GM21576 (cell line): ENCODE measurements at regions not wholly inside any gene's neighbourhood (a gene's known extent, or its start where the extent isn't known, plus 50 kb on each side); places are given as distances from the start of the nearest gene placed in this dataset.

Experiments
- ATAC-seq: cut with Tn5 transposase; IDR thresholded peaks from one replicate; pipeline ENCODE4 v1.9.1; 2021; ENCODE audit warnings: mild to moderate bottlenecking, moderate library complexity; ENCODE audit not compliant: unreplicated experiment

GRCh38 chr1:87437663-87438295, 109.1 kb downstream of the LMO4 start:
- ATAC-seq = peak; percentile 89

GRCh38 chr1:87439821-87440220, 111.1 kb downstream of the LMO4 start:
- no peak for ATAC-seq

DNA sequence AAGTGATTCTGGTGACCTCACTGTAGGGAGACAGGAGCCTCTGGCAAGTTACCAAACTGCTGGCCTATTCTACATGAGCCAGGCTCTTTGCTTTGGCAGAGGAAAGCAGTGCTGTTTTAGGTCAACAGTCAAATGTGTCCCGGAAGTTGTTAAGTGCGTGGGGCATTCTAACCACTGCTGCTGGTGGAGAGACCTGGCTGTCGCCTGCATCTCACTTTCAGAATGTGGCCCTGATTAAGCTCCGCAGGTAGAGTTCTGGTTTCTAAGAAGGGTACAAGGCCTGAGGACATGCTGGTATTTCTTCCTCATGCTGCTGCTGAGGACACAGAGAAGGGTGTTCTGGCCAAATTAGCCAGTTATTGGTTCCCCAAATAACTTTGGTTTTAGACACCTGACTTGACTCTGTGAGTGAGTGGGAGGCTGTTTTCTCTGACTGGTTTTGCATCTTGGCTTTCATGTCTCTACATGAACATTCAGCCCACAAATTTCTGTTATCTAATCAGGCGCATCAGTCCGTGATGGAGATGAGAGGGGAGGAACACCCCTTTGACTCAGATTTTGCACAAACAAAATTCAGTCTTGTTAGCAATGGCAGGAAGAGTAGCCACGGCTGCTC, 120.8 kb downstream of the LMO4 start:
- peak; percentile 88 for ATAC-seq

DNA sequence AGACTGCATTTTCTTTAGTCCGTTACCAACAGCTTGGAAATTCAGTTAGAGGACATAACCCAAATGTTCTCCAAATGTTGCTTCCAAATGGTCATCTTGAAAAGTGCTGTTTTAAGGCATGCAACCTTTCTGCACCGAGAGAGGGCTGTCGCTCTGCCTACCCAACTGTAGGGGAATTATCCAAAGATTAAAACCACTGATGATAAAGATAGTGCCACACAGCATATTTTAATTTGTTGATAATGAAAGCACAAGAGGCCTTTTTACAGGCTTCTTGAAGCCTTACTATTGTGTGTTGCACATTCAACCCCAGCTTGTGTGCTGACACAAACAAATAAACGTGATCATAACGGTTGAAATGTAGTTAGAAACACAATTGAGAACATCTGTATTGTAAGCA, 121.5 kb downstream of the LMO4 start:
- no peak for ATAC-seq

DNA sequence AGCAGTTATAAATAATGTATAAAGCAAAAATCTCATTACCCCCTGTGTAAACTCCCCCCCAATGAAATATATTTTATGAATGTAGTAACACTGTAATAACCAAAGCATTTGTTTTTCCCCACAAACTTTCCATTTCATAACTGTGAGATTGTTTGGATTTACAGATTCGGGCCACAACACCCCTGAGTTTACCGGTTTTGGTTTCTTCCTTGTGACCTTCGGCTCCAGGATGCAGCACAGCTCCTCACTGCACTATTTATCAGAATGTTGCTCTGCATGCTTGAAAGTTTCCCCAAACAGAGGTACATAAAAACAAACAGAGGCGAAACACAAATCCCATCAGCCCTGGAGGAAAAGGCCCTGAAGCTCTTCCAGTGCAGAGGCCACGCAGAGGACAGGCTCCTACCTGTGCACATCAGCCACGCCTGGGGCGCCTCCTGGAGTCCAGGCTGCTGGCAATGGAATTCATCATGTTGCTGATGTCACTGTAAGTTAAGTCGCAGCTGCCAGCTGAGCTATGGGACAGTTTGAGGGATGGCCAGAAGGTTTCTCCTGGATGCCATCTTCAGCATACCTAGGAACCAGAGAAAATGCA, 122.0 kb downstream of the LMO4 start:
- ATAC-seq = no peak

DNA sequence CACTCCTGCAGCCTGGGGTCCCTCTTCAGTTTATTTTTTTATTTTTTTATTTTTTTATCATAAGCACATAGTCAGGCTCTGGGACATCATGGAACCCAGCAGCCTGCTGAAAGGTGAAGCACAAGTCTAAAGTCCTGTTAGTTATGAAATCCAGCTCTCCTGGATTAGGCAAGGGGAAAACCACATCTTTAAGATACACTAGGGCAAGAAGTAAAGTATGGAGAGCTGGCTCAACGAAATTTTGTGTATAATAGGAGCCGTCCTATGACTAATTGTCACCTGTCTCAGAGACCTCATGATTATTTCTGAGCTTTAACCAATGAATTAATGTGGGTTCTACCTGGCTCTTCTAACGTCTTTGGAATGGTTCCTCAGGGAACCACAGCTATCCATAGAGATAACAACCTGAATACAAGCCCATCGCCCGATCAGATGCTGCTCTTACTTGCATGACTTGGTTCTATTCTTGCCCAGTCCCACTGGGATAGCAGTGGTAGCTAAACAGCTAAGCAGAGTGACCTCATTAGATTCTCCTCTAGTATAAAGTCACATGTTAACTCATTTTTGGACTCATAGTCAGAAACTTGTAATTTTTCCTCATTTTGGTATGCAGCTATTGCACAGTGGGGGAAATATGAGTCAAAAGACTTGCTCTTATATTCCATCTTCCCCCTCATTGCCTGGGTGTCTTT, 122.7 kb downstream of the LMO4 start:
- ATAC-seq = no peak

- ATAC-seq = no peak
These were observed 124.0 kb downstream of the LMO4 start for GRCh38 chr1:87452648-87453047.

DNA sequence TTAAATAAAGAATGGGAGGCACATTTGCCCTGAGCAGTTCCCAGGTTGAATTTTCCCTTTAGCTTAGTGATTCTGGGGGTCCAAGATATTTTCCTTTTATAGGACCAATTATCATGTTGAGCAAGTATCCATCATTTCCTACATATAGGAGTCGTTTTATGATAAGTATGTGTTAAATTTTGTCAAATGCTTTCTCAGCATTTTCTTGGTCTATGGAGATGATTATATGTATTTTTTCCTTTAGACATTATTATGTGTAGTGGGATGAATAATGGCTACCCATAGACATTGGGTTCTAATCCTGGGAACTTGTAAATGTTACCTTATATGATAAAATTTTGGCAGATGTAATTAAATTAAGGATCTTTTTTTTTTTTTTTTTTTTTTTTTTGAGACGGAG, 128.7 kb downstream of the LMO4 start:
- ATAC-seq = no peak

GRCh38 chr1:87462894-87463293, 134.2 kb downstream of the LMO4 start:
- no peak for ATAC-seq

GRCh38 chr1:87464022-87464490, 135.4 kb downstream of the LMO4 start:
- peak; percentile 71 for ATAC-seq

DNA sequence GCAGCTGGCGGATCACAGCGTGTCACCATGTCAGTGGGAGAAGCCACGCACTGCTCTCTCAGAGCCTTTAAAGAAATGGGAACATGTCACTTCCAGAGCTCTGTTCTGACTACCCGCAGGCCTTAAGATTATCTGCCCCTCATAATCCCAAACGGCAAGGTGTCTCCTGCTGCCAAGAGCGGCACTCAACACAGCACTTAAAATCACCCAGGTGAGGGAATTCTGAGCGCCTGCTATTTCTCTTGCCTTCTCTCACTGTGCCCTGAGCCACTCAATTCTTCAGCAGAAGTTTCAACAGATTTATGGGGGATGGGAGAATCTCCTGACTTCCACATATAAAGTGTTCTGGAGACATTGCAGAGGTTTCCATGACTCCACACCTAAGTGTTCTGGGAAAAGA, 137.9 kb downstream of the LMO4 start:
- no peak for ATAC-seq

DNA sequence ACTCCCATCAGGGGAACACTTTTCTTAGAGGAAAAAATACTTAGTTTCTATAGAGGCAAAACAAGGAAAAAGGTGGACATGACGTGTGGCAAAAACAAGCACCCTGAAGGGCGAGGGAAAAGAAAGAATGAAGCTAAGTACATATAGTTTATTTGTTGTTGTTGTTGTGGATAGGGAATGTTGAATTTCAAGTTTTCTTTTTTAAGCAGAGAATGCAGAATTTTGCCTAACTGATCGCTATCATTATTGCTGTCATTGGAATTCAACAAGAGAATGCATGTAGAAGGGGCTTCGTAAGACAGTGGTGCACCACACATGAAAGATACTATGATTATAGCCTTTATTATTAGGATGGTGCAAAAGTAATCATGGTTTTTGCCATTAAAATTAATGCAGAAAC, 144.0 kb downstream of the LMO4 start:
- no peak for ATAC-seq

GRCh38 chr1:87473203-87473661, 144.6 kb downstream of the LMO4 start:
- ATAC-seq = no peak

DNA sequence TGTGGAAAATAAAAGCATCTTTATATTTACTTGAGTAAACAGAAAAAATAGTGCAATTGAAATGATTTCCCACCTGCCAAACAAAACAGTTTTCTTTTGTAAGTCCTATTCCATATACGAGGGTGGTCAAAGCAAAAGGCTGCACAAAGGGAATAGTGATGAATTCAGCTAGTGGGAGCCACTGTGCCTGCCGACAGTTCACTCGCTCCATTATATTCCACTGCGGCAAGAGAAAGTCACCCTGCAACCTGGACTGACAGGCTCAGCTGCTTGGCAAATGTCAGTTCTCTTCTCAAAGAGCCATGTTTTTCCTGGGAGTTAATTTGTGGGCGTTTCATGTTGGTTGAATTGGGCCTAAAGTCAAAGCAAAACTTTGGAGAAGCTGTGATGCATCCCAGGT, 145.4 kb downstream of the LMO4 start:
- ATAC-seq = no peak

- ATAC-seq = no peak
These were observed 149.6 kb downstream of the LMO4 start for GRCh38 chr1:87478231-87478630.

DNA sequence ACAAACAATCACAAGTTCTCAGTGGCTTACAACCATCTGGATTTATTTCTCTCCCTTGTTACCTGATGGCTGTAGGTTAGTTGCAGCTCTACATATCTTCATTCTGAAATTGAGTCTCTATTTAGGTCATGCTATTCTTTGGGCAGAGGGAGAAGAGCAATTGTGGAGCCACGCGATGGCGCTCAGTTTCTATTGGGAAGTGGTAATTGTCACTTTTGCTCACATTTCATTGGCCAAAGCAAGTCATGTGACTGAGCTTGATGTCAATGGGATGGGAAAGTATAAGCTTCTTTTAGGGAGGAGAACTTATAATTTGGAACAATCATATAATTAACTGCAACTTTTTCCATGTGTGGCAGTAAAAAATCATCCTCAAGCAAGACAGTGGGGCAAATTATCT, 166.5 kb downstream of the LMO4 start:
- ATAC-seq = no peak

DNA sequence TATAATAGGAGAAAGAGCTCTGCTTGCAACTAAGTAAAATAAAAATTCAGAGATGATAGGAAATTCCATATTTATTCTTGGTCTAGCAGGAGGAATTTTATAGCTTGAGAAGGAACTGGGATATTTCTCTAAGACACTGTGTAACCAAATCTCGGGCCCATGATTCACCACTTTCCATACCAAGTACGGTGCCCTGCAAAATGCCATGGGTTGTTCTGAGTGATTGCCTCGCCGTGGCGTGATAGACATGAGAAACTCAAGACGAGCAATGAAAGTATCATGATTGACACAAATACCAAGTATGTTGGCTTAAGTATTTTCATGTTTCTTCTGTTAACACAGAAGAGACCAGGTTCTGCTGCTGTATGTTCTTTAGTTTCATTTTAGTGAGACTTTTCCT, 167.2 kb downstream of the LMO4 start:
- no peak for ATAC-seq

DNA sequence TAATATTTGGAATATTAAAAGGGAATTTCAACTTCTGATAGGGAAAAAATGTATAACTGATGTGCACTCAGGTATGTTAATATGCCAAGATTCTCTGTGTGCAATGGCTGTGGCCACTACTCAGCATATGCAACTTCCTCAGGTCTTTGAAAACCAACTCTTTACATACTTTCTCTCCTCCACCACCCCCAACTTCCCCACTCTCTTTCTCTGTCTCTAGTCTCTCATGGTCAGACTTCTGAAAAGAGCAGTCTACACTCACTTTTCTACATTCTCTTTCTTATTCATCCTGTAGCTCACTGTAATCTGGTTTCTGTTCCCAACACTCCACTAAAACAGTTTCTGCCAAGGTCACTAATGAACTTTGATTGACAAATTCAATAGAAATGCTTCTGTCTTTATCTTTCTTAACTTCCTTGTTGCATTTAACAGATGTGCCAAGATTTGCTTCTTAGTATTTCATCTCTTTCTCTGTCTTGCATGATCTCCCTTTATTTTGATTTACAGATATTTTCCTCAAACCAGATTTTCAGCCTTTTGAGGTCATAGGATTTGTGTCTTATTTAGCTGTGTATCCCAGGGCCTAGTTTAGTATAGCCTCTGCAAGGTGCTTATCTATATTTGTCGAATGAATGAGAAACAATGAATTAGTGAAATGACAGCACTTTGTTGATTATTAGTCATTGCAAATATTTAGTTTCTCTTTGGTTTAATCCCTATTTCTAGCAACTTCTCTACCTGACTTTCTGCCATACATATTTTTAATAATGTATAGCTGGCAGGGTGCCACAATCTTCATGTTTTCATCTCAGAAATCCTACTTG, 168.9 kb downstream of the LMO4 start:
- no peak for ATAC-seq

DNA sequence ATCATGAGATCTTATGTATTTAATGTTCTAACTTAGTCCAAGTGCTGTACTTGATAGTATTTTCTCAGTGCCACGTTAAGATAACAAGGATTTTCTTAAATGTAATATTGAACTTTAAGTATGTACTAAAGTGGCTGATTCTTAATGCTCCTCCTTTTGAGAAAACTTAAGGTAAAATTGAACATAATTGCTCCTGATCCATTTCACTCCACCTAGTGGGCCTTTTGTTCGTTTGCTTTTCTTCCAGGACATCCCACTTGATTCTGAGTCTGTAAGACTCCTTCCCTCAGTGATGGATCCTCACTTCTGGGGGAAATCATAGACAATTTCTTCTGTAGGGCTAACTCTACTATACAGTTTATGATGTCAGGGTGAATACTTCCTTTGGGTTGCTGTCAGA, 173.1 kb downstream of the LMO4 start:
- ATAC-seq = no peak

- no peak for ATAC-seq
These were observed 176.8 kb downstream of the LMO4 start for GRCh38 chr1:87505391-87505983.

DNA sequence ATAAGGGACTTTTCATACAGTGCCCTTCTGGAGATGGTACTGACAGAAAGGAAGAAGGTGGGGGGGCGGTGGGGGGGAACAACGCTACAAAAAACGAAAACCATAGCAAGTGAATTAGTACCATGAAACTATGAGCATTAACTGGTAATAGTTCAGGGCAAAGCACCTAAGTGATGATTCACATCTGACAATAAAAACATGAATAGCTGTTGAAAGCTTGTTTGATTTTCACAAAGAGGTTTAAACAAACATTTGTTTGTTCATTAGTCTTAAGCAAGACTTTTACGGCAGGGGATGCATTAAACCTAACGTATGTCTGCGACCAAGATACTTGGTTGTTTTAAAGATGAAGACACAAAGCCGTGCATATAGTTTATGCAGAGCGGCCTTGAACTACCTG, 177.5 kb downstream of the LMO4 start:
- ATAC-seq = no peak
